WERI-Rb-1 (cell line): ENCODE measurements at regions not wholly inside any gene's neighbourhood (a gene's known extent, or its start where the extent isn't known, plus 50 kb on each side); places are given as distances from the start of the nearest gene placed in this dataset.

Experiments used
- DNase-seq: peaks from one replicate; pipeline ENCODE4 v3.0.0-alpha.2; 2020
- H3K27ac ChIP-seq: fragments of 250-450 bp; sonication (Bioruptor Pico); 2 replicates; pipeline ENCODE4 v1.5.1; 2020; ENCODE audit warnings: mild to moderate bottlenecking, moderate library complexity
- H3K27me3 ChIP-seq: fragments of 250-450 bp; sonication (Bioruptor Pico); 2 replicates; pipeline ENCODE4 v1.5.1; 2021; ENCODE audit warnings: mild to moderate bottlenecking, low read depth, moderate library complexity; ENCODE audit not compliant: insufficient read depth, severe bottlenecking
- H3K36me3 ChIP-seq: fragments of 250-450 bp; sonication (Bioruptor Pico); 2 replicates; pipeline ENCODE4 v1.5.1; 2020; ENCODE audit warnings: mild to moderate bottlenecking, moderate library complexity
- H3K4me3 ChIP-seq: 2 replicates; pipeline ENCODE4 v1.5.1; 2011; ENCODE audit warnings: low read depth, mild to moderate bottlenecking, control low read depth, low read length
- H3K9me3 ChIP-seq: fragments of 250-450 bp; sonication (Bioruptor Pico); 2 replicates; pipeline ENCODE4 v1.5.1; 2021; ENCODE audit warnings: mild to moderate bottlenecking, moderate library complexity; ENCODE audit not compliant: severe bottlenecking
- TF ChIP-seq, protein P1 (sequence below): IDR thresholded peaks from 2 replicates; pipeline ENCODE4 v1.5.1; 2011; ENCODE audit warnings: low read depth, mild to moderate bottlenecking, control low read depth, inconsistent platforms, low read length

GRCh38 chr9:108377382-108377781 is 478.4 kb downstream of the ACTL7B start:
- H3K4me3 ChIP-seq, result no peak overlapping the region
- H3K27me3 ChIP-seq, result no peaks in the 10 kb centered on the region
- DNase-seq, result no peak
- H3K36me3 ChIP-seq, result peaks cover 17% of the 10 kb centered on the region
- TF ChIP-seq, protein P1, sequence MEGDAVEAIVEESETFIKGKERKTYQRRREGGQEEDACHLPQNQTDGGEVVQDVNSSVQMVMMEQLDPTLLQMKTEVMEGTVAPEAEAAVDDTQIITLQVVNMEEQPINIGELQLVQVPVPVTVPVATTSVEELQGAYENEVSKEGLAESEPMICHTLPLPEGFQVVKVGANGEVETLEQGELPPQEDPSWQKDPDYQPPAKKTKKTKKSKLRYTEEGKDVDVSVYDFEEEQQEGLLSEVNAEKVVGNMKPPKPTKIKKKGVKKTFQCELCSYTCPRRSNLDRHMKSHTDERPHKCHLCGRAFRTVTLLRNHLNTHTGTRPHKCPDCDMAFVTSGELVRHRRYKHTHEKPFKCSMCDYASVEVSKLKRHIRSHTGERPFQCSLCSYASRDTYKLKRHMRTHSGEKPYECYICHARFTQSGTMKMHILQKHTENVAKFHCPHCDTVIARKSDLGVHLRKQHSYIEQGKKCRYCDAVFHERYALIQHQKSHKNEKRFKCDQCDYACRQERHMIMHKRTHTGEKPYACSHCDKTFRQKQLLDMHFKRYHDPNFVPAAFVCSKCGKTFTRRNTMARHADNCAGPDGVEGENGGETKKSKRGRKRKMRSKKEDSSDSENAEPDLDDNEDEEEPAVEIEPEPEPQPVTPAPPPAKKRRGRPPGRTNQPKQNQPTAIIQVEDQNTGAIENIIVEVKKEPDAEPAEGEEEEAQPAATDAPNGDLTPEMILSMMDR, result no peak
- no peaks in the 10 kb centered on the region for H3K9me3 ChIP-seq
- no peak overlapping the region for H3K27ac ChIP-seq

DNA sequence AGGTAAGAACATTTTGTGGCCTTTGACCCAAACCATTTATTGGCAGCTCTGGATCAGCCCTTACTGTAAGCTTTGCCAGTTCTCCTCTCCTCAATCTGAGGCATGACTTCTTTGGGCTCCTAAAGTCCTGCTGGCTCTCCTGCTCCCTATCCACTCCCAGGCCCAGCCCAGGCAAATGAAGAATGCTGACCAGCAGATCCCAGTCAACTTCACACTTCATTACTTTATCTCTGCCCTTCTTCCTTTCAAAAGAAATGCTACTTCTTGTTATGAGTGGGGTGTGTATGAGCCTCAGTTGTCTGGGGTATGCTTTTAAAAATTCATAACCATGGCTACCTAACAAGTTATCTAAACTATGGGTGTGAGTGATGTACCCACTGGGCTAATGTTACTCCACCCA is 479.6 kb downstream of the ACTL7B start:
- Histone ChIP-seq H3K27me3 (no peaks in the 10 kb centered on the region), H3K9me3 (no peaks in the 10 kb centered on the region), H3K27ac (no peak overlapping the region), H3K4me3 (no peak overlapping the region), H3K36me3 (peaks cover 17% of the 10 kb centered on the region)
- TF ChIP-seq, protein P1, result no peak
- no peak for DNase-seq

GRCh38 chr9:108374626-108375025 is 481.2 kb downstream of the ACTL7B start:
- Histone ChIP-seq H3K36me3 (peaks cover 17% of the 10 kb centered on the region), H3K4me3 (no peak overlapping the region), H3K27me3 (no peaks in the 10 kb centered on the region), H3K27ac (no peak overlapping the region), H3K9me3 (no peaks in the 10 kb centered on the region)
- TF ChIP-seq, protein P1, result no peak
- no peak for DNase-seq

GRCh38 chr9:108367188-108367587 is 488.6 kb downstream of the ACTL7B start:
- DNase-seq, result no peak
- H3K9me3 ChIP-seq, result no peaks in the 10 kb centered on the region
- H3K27ac ChIP-seq, result no peak overlapping the region
- H3K36me3 ChIP-seq, result no peaks in the 10 kb centered on the region; the same call in 1 of the 2 replicates
- H3K27me3 ChIP-seq, result no peaks in the 10 kb centered on the region
- TF ChIP-seq, protein P1, result no peak
- H3K4me3 ChIP-seq, result no peak overlapping the region

- no peak for DNase-seq
- no peaks in the 10 kb centered on the region for H3K27me3 ChIP-seq
- H3K36me3 ChIP-seq, result no peaks in the 10 kb centered on the region; the same call in 1 of the 2 replicates
- no peak overlapping the region for H3K27ac ChIP-seq
- no peaks in the 10 kb centered on the region for H3K9me3 ChIP-seq
- TF ChIP-seq, protein P1, result no peak
- no peak overlapping the region for H3K4me3 ChIP-seq
Measured at GRCh38 chr9:108363311-108363710, 492.5 kb downstream of the ACTL7B start.

DNA sequence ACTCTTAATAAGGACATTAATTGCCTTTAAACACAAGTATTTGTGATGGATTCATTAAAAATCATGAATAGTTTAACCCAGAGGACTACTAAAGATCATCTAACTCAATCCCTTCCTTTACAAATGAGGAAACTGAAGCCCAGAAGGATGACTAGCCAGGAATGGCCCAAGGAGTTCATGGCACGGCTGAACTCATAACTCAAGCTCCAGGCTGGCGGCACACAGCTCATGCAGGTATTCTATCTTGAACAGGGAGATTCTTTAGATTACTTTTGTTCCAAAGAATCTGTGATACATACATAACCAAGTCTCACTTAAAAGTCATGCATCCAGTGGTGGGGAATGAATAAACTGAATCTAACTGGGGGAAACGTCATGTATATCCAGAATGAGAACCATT is 495.5 kb downstream of the ACTL7B start:
- H3K36me3 ChIP-seq, result no peaks in the 10 kb centered on the region; the same call in 1 of the 2 replicates
- no peaks in the 10 kb centered on the region for H3K9me3 ChIP-seq
- TF ChIP-seq, protein P1, result no peak
- DNase-seq, result no peak
- H3K27me3 ChIP-seq, result no peaks in the 10 kb centered on the region
- H3K27ac ChIP-seq, result no peak overlapping the region
- no peak overlapping the region for H3K4me3 ChIP-seq
